MCF 10A (cell line): ENCODE measurements at regions not wholly inside any gene's neighbourhood (a gene's known extent, or its start where the extent isn't known, plus 50 kb on each side); places are given as distances from the start of the nearest gene placed in this dataset.

Source experiments
- BruUV-seq: library from RNA; stranded (reverse); fragments of 400-500 nt; replicated peaks from 2 replicates; lab custom pipeline; 2021; lab: Mats Ljungman, UMichigan
- CTCF ChIA-PET: fragments of 300-600 bp; sonication (Branson Sonifier 250); formaldehyde crosslinking; extraction: SDS; loops from one replicate; lab custom pipeline; 2021; ENCODE audit warnings: antibody characterized with exemption, inconsistent platforms; lab: Yijun Ruan, JAX
- POLR2A ChIA-PET: fragments of 300-600, 350-650 bp; sonication (Branson Sonifier 250); formaldehyde crosslinking; extraction: SDS; loops from one replicate; lab custom pipeline; 2020; ENCODE audit warnings: antibody characterized with exemption, inconsistent platforms; lab: Yijun Ruan, JAX
- DNase-seq: peaks from one replicate; pipeline ENCODE4 v3.0.0-alpha.2; 2018; ENCODE audit not compliant: unreplicated experiment
- H3K27ac Mint-ChIP-seq: one replicate; pipeline ENCODE4 v1.8.0; 2022; ENCODE audit warnings: mild to moderate bottlenecking, low read depth, mixed read lengths; ENCODE audit not compliant: unreplicated experiment
- H3K27me3 Mint-ChIP-seq: one replicate; pipeline ENCODE4 v1.8.0; 2022; ENCODE audit warnings: mixed read lengths; ENCODE audit not compliant: insufficient read depth, unreplicated experiment
- H3K36me3 Mint-ChIP-seq: one replicate; pipeline ENCODE4 v1.8.0; 2022; ENCODE audit warnings: mild to moderate bottlenecking, moderate library complexity, mixed read lengths; ENCODE audit not compliant: insufficient read depth, unreplicated experiment
- H3K4me1 Mint-ChIP-seq: one replicate; pipeline ENCODE4 v1.8.0; 2022; ENCODE audit warnings: mixed read lengths; ENCODE audit not compliant: insufficient read depth, unreplicated experiment
- H3K4me3 Mint-ChIP-seq: one replicate; pipeline ENCODE4 v1.8.0; 2022; ENCODE audit warnings: mild to moderate bottlenecking, moderate library complexity, mixed read lengths; ENCODE audit not compliant: unreplicated experiment
- H3K9me3 Mint-ChIP-seq: one replicate; pipeline ENCODE4 v1.8.0; 2022; ENCODE audit warnings: mixed read lengths; ENCODE audit not compliant: unreplicated experiment
- CTCF ChIP-seq: fragments of 200-600 bp; IDR thresholded peaks from one replicate; pipeline ENCODE4 v1.8.0; 2022; ENCODE audit warnings: antibody characterized with exemption, mild to moderate bottlenecking; ENCODE audit not compliant: unreplicated experiment
- intact Hi-C: fragments of 100-400 bp; cut with micrococcal nuclease; formaldehyde crosslinking; loops from 2 replicates; pipeline ENCODE4 v1.14.1; 2022

- CTCF ChIA-PET = no interaction called here
- H3K27me3 Mint-ChIP-seq = peaks cover 34% of the 10 kb centered on the region
These were observed 62.7 kb downstream of the CAMK2N1 start for GRCh38 chr1:20423169-20423795.

GRCh38 chr1:20421441-20421840 lies 64.6 kb downstream of the CAMK2N1 start:
- Mint-ChIP-seq H3K36me3 (peaks cover 5% of the 10 kb centered on the region), H3K4me1 (no peaks in the 10 kb centered on the region), H3K9me3 (peaks cover 36% of the 10 kb centered on the region), H3K4me3 (no peak overlapping the region), H3K27me3 (peaks cover 34% of the 10 kb centered on the region), H3K27ac (no peak overlapping the region)
- intact Hi-C loops = no loop called here
- CTCF ChIA-PET = interaction anchor here (0.6 kb wide), 1 partner anchor 9 kb away, joined by 3 read pairs; no protein-coding TSS in a partner anchor
- BruUV-seq = no TSS peak
- DNase-seq = no peak
- no peak for TF ChIP-seq CTCF
- POLR2A ChIA-PET = no interaction called here

More at GRCh38 chr1:20423169-20423795, 62.7 kb downstream of the CAMK2N1 start:
- TF ChIP-seq CTCF = no peak
- POLR2A ChIA-PET = no interaction called here
- BruUV-seq = no TSS peak
- intact Hi-C loops = no loop called here
- H3K9me3 Mint-ChIP-seq = peaks cover 36% of the 10 kb centered on the region
- no peak for DNase-seq
- peaks cover 5% of the 10 kb centered on the region for H3K36me3 Mint-ChIP-seq
- no peak overlapping the region for H3K4me3 Mint-ChIP-seq
- H3K27ac Mint-ChIP-seq = no peak overlapping the region
- peaks cover 7% of the 10 kb centered on the region for H3K4me1 Mint-ChIP-seq

- TF ChIP-seq CTCF = no peak
- no TSS peak for BruUV-seq
- Mint-ChIP-seq H3K27ac (no peak overlapping the region), H3K36me3 (peaks cover 5% of the 10 kb centered on the region), H3K4me3 (no peak overlapping the region), H3K9me3 (peaks cover 24% of the 10 kb centered on the region), H3K27me3 (peaks cover 34% of the 10 kb centered on the region), H3K4me1 (no peaks in the 10 kb centered on the region)
- intact Hi-C loops = no loop called here
- POLR2A ChIA-PET = no interaction called here
- CTCF ChIA-PET = no interaction called here
- DNase-seq = no peak
These were observed 68.4 kb downstream of the CAMK2N1 start for GRCh38 chr1:20417581-20417980.

GRCh38 chr1:20416706-20417105 lies 69.3 kb downstream of the CAMK2N1 start:
- Mint-ChIP-seq H3K27ac (no peak overlapping the region), H3K9me3 (peaks cover 20% of the 10 kb centered on the region), H3K4me3 (no peak overlapping the region), H3K36me3 (peaks cover 5% of the 10 kb centered on the region), H3K4me1 (peaks cover 4% of the 10 kb centered on the region), H3K27me3 (peaks cover 33% of the 10 kb centered on the region)
- BruUV-seq = no TSS peak
- ChIA-PET CTCF (no interaction called here), POLR2A (no interaction called here)
- DNase-seq = no peak
- no peak for TF ChIP-seq CTCF
- intact Hi-C loops = no loop called here
